Caki2 (cell line): ENCODE measurements at regions not wholly inside any gene's neighbourhood (a gene's known extent, or its start where the extent isn't known, plus 50 kb on each side); places are given as distances from the start of the nearest gene placed in this dataset.

Source experiments
- DNase-seq: peaks from one replicate; pipeline ENCODE4 v3.0.0-alpha.2; 2015; ENCODE audit warnings: low read depth
- in situ Hi-C: cut with HindIII; loops from 2 replicates; pipeline ENCODE4 v1.10.0; 2016; ENCODE audit warnings: low sequenced_read_pairs, low pct_unique_long_range_greater_than_20kb, mixed read lengths

- in situ Hi-C loops, result no loop called here
- DNase-seq, result no peak
Measured at GRCh38 chrY:8381425-8381824, 955.8 kb upstream of the TSPY4 start.

DNA sequence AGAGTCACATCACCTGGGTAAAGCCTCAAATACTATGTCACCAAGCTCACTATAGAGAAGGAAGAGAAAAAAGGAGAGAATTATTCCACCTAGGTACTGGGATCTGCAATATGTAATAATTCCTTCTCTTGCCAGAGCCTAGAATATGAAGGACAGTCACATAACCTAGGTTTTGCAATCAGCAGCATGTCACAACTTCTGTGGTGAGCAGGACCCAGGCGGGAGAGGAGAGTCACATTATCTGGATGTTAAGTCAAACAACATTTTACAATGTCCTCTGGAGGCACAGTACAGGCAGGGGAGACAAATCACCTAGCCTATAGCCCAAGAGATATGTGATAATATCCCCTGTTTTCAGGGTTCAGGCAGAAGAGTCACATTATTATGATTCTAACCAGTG is 951.2 kb upstream of the TSPY4 start:
- in situ Hi-C loops, result no loop called here
- DNase-seq, result no peak

- in situ Hi-C loops, result no loop called here
- no peak for DNase-seq
Measured at GRCh38 chrY:8388512-8388911, 948.8 kb upstream of the TSPY4 start.

DNA sequence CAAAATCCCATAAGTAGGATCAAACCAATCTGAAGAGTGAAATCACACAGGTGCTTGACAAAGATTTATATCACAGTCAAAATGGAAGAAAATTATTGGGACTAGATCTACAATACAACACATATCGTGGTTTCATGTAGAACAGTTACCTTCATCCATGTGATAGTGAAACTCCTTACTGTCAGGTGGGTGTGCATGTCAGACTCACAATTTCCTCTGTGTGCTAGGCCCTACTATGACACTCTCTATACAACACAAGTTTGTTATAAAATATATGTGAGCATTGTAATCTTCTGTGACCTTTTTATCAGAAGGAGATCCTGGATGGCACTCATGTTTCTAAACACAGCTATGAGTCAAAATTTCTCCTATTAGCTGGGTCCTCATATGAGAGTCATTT is 947.0 kb upstream of the TSPY4 start:
- in situ Hi-C loops, result no loop called here

DNA sequence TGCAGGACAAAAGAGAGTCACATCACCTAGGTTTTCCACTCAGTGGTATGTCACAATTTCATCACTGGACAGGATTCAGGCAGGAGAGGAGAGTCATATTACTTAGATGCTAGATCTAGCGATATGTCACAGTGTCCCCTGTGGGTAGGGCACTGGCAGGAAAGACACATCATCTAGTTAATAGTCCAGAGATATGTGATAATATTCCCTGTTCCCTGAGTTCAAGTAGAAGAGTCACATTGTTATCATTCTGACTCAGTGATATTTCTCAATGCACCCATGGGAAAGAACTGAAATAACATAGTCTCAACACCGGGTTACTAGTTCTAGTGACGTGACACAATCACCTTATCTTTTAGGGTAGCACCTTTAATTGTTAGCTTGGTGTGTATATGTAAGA is 944.0 kb upstream of the TSPY4 start:
- peak; percentile 19 for DNase-seq
- in situ Hi-C loops, result no loop called here

More for the DNA sequence above, 947.0 kb upstream of the TSPY4 start:
- no peak for DNase-seq

- in situ Hi-C loops, result no loop called here
- DNase-seq, result no peak
Measured at GRCh38 chrY:8422906-8423305, 914.4 kb upstream of the TSPY4 start.

GRCh38 chrY:8426433-8426832 is 910.8 kb upstream of the TSPY4 start:
- in situ Hi-C loops, result no loop called here
- no peak for DNase-seq

GRCh38 chrY:8437510-8437909 is 899.8 kb upstream of the TSPY4 start:
- in situ Hi-C loops, result no loop called here
- DNase-seq, result no peak

- in situ Hi-C loops, result no loop called here
- DNase-seq, result no peak
Measured at GRCh38 chrY:8442097-8442496, 895.2 kb upstream of the TSPY4 start.

GRCh38 chrY:8452963-8453362 is 884.3 kb upstream of the TSPY4 start:
- in situ Hi-C loops, result no loop called here

DNA sequence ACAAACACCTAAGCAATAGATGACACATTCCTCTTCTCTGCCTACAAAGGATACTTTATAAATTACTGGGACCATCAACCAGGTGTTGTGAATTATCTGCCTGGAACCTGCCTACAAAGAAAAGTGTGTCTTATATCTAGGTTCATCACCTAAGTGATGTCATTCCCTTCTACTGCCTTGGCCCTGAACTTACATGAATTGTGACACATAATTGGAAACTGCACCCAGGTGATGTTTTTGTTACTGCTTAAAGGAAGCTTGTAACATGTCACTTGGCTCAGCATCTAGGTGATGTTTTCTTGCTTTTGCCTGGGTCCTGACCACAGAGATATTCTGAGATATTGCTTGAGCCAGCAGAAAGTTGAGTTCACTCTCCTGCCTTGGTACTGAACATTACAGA is 870.5 kb upstream of the TSPY4 start:
- in situ Hi-C loops, result no loop called here
- DNase-seq, result no peak

More at GRCh38 chrY:8452963-8453362, 884.3 kb upstream of the TSPY4 start:
- DNase-seq, result no peak

GRCh38 chrY:8470249-8470648 is 867.0 kb upstream of the TSPY4 start:
- DNase-seq, result no peak
- in situ Hi-C loops, result no loop called here

- in situ Hi-C loops, result no loop called here
Measured at GRCh38 chrY:8479141-8479540, 858.1 kb upstream of the TSPY4 start.

GRCh38 chrY:8488955-8489354 is 848.3 kb upstream of the TSPY4 start:
- DNase-seq, result no peak
- in situ Hi-C loops, result no loop called here

More at GRCh38 chrY:8479141-8479540, 858.1 kb upstream of the TSPY4 start:
- DNase-seq, result no peak

DNA sequence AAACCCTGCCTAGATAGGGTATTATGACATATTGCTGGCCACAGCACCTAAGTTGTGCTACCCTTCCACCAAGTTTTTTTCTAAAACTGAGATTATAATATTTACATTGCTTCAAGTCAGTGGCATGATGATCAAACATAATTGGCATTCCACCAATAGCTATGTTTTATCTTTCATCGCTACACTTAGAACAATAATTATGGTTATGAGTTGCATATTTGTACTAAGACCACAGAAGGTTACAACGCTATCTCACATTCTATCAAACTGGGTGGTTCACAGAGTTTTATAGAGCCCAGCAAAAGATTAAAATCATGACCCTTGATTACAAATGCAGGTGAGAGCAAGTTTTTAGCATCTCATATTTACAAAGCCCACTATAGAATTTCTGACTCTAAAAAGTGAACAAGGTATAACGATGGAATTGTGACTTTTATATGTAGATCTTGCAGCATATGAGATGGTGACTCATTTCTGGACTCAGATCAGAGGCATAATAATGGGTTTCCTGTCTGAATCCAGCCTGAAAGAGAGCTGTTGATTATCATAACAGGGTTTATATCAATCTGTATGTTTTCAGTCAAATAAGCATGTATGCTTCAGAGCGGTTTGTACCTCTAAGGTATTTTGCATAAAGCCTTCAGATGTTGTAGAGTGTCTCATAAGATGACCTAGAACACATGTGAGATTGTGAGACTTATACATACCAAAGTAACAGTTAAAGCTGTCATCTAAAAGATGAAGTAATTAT is 847.2 kb upstream of the TSPY4 start:
- no peak for DNase-seq
- in situ Hi-C loops, result no loop called here

- DNase-seq, result no peak
- in situ Hi-C loops, result no loop called here
Measured at GRCh38 chrY:8494396-8494795, 842.9 kb upstream of the TSPY4 start.

DNA sequence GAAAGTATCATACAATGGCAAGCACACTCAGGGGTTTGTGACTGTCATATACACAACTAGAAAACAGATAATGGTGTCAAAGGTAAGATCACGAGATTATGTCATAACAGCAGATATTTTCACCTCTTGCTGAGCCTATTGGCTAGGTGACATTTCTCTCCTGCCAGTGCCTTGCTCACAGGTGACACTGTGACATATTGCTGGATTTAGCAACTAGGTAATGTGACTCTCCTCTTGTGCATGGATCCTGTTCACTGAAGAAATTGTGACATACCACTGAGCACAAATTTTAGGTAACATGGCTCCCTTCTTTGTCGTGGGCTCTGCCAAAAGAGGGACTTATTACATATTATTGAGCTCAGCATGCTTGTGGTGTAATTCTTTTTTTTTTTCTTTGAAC is 842.0 kb upstream of the TSPY4 start:
- in situ Hi-C loops, result no loop called here
- DNase-seq, result no peak

DNA sequence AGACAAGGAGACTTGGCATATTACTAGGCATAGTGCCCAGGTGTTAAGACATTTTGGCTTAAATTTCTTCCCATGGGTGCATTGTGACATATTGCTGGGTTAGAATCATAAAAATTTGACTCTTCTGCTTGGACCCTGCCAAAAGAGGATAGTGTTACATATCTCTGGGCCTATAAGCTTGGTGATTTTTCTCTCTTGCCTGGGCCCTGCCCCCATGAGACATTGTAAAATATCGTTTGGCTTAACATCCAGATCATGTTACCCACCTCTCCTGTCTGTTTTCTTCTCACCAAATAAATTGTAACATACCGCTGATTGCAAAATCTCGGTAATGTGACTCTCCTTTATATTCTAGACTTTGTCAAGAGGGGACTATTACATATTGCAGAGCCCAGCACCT is 836.4 kb upstream of the TSPY4 start:
- in situ Hi-C loops, result no loop called here
- no peak for DNase-seq

- no peak for DNase-seq
- in situ Hi-C loops, result no loop called here
Measured at GRCh38 chrY:8533468-8533867, 803.8 kb upstream of the TSPY4 start.

- no peak for DNase-seq
- in situ Hi-C loops, result no loop called here
Measured at GRCh38 chrY:8535704-8536103, 801.6 kb upstream of the TSPY4 start.
